GM19324 (cell line): ENCODE measurements at regions not wholly inside any gene's neighbourhood (a gene's known extent, or its start where the extent isn't known, plus 50 kb on each side); places are given as distances from the start of the nearest gene placed in this dataset.

Source experiments
- ATAC-seq: cut with Tn5 transposase; IDR thresholded peaks from one replicate; pipeline ENCODE4 v1.9.1; 2021; ENCODE audit warnings: mild to moderate bottlenecking, moderate library complexity; ENCODE audit not compliant: unreplicated experiment, low FRiP score

DNA sequence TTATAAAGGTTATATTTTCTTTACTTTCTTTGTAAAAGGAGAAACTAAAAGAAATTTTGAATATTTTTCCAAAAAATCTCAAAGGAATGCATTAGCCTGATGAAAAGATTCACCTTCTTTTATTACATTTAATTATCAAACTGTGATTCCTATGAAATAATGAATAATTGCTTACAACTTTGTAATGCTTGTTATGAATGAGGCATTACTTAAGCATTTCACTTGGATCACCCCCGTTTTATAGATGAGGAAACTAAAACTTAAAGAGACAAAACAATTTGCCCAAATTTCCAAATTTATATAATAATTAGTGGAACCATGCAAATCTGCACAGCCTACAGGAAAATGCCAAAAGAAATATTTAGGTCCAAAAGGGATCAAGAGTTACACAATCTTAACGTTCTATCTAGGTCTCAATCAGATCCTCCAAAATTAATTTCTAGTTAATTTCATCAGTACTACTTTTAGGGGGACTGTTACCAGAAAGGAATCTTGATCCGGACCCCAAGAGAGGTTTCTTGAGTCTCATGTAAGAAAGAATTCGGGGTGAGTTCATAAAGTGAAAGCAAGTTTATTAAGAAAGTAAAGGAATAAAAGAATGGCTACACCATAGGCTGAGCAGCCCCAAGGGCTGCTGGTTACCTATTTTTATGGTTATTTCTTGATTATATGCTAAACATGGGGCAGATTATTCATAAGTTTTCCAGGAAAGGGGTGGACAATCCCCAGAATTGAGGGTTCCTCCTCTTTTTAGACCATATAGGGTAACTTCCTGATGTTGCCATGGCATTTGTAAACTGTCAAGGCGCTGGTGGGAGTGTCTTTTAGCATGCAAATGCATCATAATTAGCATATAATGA is 288.0 kb downstream of the ADGB start:
- no peak for ATAC-seq

DNA sequence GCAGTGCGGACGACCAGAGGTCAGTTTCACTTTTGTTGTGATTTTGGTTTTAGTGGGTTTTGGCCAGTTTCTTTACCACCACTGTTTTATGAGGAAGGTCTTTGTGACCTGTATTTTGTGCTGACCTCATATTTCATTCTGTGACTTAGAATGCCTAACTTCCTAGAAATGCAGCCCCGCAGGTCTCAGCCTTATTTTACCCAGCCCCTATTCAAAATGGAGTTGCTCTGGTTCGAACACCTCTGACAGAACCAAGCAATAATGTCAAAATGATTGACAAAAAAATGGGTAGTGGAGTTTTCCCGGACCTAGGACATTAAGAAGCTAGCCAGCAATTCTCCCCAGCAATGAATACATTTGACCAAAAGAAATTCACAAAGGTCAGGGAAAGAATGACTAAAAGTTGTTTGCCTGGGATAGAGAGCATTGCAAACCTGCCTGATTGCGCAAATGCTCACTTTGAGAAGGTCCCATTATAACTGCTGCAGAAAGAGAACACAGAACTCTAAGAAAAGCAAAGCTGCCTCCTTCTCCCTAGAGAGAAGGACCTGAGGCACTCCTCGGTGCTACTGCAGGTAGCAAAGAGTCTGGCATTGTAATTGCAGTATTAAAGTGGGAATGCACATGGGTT is 288.8 kb downstream of the ADGB start:
- ATAC-seq = no peak

DNA sequence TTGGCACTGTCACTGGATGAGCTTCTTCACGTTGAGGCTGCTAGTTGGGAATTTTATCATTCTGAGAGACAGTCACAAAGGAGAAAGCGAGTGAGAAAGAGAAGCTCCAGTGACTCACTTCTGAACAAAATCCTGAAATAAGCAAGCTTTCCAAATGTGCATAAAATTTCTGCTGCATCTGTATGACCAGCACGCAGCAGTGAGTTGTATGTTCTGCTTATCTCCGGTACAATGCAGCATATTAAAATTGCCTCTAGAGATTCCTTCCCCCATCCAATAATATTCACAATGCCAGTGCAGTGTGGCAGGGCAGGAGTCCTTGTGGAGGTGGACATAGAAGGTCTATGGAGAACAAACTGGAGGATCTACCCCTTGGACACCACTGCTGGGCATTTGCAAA is 290.5 kb downstream of the ADGB start:
- ATAC-seq = no peak

DNA sequence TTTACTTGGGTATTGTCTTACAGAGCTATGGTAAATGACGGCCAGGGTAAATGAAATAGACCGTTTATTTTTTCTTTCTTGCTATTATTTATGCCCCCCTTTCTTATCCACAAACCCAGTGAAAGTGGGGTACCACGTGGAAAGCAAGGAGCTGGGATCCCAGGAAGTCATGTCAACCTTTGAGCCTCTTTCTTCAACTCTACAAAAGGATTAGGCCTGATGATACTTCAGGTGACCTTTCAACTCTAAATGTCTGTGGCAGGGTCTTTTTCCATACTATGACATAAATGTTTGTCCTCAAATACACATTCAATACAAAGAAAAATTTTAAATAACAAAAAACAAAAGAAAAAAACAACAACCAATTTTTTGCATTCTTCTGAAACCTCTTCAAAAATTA is 291.4 kb downstream of the ADGB start:
- no peak for ATAC-seq

DNA sequence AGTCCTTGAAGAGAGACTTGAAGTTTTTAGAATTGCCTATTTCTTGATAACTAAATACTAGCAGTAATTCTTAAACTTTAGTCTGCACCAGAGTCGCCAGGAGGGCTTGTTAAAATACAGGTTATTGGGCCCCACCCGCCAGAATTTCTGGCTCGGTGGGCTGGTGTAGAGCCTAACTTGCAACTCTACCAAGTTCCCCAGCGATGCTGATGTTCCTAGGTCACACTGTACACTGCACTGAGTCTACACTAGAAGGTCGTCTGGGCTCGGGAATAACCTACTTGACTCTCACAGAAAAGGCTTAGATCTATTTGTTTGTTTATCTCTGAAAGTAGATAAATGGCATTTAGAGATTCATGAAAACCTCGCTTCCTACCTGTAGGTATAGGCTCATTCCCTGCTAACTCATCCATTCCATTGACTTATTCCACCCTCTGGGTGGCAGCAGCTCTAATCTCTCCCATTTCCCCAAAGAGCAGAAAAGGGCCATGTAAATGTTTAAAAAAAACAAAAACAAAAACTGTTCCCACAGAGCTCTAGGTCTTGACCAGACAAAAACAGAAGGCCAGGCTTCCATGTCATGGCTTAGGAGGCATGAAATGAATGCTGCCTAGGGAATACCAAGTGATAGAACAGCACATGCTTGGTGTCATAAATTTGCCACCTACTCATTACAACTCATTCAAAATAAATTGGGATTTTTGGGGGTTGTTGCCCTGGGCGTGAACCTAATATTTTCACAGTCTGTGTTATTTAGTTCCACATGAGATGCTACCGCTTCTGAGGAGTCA is 292.1 kb downstream of the ADGB start:
- no peak for ATAC-seq

DNA sequence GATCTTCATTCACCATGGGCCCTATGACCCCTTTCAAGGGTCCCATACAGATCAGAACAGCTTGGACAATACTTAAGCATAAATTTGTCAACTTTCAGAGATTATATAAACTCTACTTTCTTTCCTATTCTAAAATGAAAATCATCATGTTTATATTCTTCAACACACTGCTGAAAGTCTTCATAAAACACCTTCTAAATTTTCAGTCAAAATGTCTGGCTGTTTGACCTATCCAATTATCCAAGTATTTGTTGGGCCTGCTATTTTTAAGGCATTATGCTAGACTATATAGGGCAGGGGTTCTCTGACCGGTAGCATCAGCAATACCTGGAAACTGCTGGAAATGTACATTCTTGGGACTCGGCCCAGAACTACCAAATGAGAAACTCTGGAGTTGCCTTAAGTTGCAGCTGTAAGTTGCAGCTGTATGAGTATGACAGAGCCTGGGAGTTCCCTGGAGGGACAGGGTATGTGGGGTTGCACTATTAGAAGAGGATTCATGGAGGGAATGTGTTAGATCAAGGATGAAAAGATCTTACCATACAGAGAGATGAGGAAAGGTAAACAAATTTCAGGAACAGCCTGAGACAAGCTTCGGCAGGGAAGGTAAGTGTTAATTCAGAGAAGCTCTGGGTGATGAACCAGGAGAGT is 293.0 kb downstream of the ADGB start:
- no peak for ATAC-seq

DNA sequence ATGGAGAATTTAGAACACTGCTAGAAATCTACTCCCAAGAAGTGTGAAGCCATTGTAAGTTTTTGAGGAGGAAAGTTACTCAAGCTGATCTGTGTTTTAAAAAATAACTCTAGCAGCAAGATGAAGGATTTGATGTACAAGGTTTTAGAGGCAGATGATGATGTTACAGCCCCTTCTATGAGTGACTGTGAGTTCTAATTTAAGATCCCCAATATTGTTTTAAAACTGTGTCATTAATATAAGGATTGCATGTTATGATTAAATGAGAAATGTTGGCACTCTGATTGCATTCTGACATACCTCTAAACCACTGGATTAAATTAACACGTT is 293.5 kb downstream of the ADGB start:
- no peak for ATAC-seq

DNA sequence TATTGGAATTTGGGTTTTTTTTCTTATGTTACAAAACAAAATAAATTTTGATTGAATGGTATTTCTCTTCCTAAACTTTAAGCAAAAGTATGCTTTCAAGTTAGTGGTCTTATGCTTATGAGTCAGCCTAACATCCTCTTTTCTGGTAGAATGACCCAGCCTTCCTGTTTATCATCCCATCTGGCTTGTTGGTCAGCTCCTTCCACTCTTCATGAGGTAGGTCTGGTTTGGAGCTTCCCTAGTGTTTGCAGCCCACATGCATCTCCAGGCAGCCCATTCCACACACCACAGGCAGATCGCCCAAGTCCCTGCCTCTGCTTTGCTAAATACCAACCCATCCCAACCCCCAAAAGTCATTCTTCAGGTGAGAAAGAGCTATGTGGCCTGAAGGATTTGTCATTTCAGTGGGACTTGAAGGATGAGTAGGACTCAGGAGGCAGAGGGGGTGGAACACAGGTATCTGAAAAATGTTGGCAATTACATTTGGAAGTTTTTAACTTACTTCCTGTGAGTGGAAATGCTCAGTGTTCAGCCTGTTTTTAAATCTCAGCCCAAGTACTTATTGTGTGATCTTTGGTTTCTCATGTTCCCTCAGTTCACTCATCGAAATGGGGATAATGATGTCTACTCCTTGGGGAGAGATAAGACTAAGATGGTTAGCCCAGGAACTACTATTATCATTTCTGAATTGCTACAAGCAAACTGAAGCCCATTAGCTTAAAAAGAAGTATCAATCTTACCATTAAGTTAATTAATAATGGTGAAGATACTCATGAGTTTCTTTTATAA is 294.0 kb downstream of the ADGB start:
- no peak for ATAC-seq

DNA sequence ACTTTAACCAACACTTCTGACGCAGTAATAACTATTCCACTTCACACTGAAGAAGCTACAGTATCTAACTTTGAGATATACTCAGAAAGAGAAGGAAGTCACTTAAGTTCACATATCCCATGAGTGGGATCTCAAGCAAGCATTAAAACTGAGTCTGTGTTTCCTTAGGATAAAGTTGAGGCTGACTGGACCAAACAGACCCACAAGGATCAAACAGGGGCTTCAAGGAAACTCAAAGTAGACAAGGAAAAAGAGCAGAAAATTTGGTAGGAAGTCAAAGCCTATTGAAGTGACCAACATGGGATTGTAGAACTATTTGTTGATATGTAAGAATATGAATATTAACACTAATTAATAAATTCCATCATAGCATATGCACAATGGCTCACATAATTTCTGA is 294.9 kb downstream of the ADGB start:
- ATAC-seq = no peak

DNA sequence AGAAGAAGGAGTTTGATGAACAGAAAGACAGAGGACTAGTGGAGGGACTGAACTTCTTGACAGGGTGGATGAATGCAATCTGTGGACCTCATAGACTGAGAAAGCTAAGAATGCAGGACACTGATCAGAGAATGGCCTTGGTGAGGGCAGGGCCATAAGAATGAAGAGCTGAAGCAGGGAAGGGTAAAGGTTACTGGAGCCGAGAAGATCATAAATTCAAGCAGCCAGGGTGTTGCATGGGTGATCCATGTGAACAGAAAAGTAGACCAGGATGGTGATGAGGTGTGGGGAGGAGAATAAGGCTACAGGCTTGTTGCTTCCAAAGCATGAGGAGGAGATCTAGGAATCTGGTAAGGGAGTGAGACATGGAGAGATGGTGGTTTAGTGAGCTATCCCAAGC is 295.9 kb downstream of the ADGB start:
- ATAC-seq = no peak

DNA sequence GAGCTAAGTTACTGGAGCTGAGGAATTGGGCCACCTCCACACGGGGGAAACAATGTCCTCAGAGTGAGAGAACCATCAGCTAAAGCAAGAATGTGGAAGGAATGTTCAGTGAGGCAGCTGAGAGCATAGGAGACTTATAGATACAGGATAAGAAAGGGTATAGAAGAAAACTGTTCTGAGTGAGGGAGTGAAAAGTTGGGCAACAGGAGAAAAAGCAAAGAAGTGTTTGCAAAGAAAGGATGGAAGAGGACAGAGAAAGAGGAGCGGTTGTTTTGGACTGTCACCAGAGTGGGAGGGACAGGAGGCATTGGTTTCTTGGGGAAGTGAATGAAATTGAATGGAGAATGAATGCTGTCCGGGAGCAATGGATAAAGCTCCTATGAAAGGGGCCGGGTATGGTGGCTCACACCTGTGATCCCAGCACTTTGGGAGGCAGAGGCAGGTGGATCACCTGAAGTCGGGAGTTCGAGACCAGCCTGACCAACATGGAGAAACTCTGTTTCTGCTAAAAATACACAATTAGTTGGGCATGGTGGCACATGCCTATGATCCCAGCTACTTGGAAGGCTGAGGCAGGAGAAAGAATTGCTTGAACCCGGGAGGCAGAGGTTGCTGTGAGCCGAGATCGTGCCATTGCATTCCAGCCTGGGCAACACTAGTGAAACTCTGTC is 296.5 kb downstream of the ADGB start:
- no peak for ATAC-seq

DNA sequence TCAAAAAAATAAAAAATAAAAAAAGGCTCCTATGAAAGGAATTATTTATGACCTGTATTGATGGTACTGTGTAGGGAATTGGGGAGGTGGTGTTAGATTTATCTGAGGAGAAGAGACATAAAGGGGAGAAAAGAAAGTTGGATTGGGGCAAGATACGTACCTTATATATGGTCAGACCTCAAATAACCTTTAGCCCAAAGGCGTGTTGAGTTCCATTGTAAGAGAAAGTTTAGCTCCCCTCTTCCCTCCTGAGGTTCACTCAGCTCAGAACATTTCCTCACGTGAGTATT is 296.9 kb downstream of the ADGB start:
- ATAC-seq = no peak

DNA sequence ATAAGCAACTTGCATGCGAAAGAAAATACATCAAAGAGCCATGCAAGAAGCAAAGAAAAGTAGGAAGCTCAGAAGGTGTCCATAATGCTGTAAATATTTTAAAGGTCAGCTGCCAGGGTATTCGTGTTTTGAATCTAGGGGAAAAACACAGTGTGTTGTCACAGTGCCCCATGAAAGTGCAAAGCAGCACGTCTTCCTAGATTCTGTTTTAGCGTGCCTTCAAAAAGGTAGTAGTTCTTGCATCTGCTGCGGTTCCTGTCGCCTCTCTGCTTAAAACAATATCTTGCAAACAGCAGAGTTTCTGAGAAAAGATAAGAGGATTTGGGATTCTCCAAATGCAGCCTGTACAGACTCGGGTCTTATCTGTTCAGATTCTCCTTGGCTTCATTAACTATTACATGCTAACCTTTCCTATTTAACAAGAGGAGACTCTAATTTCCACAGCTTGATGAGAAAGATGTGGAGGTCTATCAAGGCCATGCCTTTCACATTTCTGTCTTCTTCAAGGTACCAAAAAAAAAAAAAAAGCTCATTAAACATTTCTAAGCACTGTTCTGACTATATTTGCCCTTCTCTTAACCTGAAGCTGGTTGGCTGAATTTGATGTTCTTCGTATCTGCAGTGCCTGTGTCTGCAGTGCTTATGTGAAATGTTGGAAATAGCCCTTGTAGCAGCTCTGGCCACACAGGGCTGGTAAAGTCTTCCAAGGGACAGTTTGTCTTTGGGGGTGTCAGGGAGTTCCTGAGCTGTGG is 297.5 kb downstream of the ADGB start:
- no peak for ATAC-seq

DNA sequence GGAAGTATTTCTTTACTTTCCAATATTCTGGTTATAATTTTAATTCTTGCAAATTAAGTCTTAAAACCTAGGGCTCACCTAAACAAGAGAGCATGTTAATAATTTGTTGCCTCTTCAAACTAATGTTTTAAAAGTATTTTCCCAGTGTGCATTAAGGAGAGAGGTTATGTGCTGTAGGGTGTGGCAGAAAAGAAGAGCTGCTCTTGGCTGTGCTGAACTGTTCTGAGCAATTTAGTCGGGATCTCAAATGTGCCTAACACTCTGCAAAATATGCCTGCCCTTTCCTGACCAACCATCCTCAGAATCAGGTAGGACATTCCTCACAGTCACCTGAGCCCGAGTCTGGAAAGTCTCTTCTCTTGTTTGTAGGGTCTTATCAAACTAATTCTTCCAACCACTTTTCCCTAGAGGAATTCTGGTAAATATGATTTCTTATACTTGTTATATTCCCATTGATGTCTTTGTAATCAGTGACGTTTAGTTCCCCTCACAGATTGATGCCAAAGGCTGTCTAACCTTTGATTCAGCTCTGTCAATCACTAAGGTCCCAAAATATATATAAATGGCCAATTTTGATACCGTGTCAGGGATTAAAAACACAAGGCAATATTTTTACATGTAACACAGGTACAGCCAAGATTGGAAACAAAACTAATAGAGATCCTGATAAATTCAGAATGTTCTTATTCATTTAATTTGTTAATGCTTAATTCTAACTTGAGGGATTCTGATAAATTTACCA is 298.4 kb downstream of the ADGB start:
- no peak for ATAC-seq

DNA sequence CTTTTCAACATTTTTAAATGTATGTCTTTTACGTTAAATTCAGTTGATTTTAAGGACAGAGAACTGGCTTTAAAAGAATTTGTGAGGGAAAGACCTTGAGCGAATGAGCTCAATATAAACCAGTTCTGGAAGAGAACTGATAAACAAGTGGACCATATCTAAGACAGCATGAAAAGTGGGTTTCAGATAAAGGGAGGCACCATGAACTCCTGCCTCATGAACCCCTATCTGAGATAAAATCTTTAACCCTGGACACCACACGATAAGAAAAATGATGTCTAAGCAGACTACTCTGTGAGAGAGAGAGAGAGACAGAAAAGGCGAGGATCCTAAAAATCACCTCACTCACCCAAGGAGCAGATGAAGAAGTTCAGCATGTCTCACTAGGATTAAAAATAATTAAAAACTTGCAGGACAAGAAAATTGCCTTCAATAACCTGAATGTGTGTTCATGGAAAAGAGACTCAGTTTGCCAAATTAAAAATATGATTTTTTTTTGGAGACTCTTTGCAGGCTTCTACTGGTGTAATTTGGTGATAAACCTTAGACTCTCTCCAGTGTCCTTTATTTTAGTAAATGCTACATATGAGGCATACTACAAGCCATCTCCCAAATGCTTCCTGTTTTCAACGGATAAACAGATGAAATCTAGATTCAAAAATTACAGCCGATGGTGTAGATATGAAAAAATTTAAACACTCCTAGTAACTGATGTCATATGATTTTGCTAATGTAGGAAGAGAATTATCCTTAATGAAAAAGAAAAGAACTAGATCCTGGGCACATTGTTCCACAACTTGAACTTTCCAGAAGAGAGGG is 299.5 kb downstream of the ADGB start:
- ATAC-seq = no peak

DNA sequence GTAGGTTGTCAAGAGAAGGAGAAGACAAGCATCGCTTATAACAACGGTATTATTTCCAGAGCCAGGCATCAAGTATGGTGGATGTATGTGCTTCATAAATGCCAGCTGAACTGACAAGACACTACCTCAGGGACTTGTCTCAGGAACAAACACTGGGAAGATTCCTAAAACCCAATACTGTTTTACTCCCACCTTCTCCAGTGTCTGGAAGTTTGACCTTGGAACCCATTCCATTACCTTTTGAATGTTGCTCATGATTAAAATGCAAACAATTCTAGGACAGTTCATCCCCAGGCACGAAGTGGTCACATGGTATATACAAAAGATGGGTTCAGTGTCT is 300.1 kb downstream of the ADGB start:
- no peak for ATAC-seq

DNA sequence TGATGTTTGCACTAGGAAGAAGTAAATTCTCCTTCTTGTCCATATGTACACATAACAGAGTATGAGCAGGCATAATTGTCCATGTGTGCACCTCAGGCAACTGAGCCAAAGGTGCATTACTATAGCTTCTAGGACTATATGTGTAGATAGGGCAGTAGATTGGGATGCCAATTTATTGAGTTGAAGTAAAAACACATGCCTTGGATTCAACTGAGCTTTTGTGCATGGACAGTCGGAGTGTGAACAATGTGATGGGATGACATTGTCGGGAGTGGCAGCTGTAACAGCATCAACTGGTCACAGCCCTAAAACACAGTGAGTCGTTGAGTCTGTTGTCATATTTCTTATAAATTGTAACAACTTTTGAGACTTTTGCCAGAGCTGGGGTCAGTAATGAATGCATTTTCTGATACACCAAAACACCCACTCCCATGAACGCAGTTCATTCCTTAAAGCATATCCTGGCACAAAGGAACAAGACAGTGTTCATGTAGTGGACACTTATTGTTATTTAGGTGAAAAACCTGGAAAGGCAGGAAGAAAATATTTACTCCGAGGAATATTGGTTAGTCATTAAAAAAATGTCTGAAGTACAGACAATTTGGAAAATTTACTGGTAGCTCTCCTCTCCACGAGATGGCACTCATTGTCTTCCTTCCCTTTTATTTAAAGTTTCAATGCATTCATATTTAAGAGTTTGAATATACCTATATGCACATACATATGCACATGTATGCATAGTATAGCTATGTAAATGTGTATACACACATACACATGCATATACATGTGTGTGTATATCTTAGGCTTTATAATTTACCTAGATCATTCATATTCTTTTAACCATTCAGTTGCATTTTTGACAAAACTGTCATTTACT is 302.0 kb upstream of the STXBP5 start:
- no peak for ATAC-seq
